K562 (cell line): ENCODE measurements at regions not wholly inside any gene's neighbourhood (a gene's known extent, or its start where the extent isn't known, plus 50 kb on each side); places are given as distances from the start of the nearest gene placed in this dataset.

Experiments used
- TF ChIP-seq, protein P1 (sequence below), 2 experiments: fragments of 450-650 bp; formaldehyde crosslinking in 1 of 2; IDR thresholded peaks; 2 replicates each; pipeline versions ENCODE4 v1.4.0 to v1.6.1; 2014 to 2020; ENCODE audit warnings: mild to moderate bottlenecking in 2 of 2, borderline replicate concordance in 1 of 2, low read depth in 1 of 2
- TF ChIP-seq, protein P2 (sequence below): fragments of 250-450 bp; sonication (Bioruptor Pico); IDR thresholded peaks from 2 replicates; pipeline ENCODE4 v1.6.1; 2021; ENCODE audit warnings: mild to moderate bottlenecking
- TF ChIP-seq, protein P3 (sequence below): sonication (generic); formaldehyde crosslinking; IDR thresholded peaks from 2 replicates; pipeline ENCODE4 v1.8.1; 2022; ENCODE audit warnings: missing genetic modification reagents

DNA sequence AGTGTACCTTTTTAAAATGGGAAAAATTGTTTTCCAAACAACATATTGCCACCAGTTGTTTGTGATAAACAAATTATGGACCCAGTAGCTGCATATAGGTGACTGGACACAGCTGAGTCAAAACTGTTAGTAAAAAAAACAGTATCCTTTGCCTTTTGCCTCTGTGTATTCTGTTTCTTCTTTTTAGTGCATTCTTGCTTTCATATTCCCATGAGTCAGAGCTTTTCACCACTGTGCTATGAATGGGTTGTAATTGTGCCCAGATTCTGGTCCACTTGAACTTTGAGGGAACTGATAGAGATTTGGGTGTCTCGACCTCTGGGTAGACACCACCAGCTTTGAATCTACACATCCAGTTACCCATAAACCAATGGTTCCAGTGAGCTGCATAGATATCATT is 1441.9 kb upstream of the ZEB2 start (continued):
- TF ChIP-seq, protein P1, sequence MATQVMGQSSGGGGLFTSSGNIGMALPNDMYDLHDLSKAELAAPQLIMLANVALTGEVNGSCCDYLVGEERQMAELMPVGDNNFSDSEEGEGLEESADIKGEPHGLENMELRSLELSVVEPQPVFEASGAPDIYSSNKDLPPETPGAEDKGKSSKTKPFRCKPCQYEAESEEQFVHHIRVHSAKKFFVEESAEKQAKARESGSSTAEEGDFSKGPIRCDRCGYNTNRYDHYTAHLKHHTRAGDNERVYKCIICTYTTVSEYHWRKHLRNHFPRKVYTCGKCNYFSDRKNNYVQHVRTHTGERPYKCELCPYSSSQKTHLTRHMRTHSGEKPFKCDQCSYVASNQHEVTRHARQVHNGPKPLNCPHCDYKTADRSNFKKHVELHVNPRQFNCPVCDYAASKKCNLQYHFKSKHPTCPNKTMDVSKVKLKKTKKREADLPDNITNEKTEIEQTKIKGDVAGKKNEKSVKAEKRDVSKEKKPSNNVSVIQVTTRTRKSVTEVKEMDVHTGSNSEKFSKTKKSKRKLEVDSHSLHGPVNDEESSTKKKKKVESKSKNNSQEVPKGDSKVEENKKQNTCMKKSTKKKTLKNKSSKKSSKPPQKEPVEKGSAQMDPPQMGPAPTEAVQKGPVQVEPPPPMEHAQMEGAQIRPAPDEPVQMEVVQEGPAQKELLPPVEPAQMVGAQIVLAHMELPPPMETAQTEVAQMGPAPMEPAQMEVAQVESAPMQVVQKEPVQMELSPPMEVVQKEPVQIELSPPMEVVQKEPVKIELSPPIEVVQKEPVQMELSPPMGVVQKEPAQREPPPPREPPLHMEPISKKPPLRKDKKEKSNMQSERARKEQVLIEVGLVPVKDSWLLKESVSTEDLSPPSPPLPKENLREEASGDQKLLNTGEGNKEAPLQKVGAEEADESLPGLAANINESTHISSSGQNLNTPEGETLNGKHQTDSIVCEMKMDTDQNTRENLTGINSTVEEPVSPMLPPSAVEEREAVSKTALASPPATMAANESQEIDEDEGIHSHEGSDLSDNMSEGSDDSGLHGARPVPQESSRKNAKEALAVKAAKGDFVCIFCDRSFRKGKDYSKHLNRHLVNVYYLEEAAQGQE (IDR thresholded peaks at IDR 0.05; ENCODE audit: borderline replicate concordance) = no peak
- TF ChIP-seq, protein P1 (CRISPR knock-in tag; IDR thresholded peaks at IDR 0.05; ENCODE audit: low read depth) = no peak
- TF ChIP-seq, protein P2, sequence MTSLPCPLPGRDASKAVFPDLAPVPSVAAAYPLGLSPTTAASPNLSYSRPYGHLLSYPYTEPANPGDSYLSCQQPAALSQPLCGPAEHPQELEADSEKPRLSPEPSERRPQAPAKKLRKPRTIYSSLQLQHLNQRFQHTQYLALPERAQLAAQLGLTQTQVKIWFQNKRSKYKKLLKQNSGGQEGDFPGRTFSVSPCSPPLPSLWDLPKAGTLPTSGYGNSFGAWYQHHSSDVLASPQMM (CRISPR knock-in tag) = no peak
- TF ChIP-seq, protein P3, sequence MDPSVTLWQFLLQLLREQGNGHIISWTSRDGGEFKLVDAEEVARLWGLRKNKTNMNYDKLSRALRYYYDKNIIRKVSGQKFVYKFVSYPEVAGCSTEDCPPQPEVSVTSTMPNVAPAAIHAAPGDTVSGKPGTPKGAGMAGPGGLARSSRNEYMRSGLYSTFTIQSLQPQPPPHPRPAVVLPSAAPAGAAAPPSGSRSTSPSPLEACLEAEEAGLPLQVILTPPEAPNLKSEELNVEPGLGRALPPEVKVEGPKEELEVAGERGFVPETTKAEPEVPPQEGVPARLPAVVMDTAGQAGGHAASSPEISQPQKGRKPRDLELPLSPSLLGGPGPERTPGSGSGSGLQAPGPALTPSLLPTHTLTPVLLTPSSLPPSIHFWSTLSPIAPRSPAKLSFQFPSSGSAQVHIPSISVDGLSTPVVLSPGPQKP (CRISPR knock-in tag) = no peak
